Left lung (tissue), 4 donors: ENCODE measurements at regions not wholly inside any gene's neighbourhood (a gene's known extent, or its start where the extent isn't known, plus 50 kb on each side); places are given as distances from the start of the nearest gene placed in this dataset.

Source experiments
- ATAC-seq: fragments of 200-7000 bp; cut with Tn5 transposase; one replicate; pipeline ENCODE4 v1.9.1; 2020; ENCODE audit warnings: moderate library complexity
- DNase-seq, 4 donors: peaks; one replicate each; pipeline ENCODE4 v3.0.0-alpha.2; 2013 to 2020
- H3K27ac ChIP-seq, 2 donors: fragments of 200-600 bp; sonication (generic) in 1 of 2; one replicate each; pipeline versions ENCODE4 v1.5.0 to v1.8.0; 2020 to 2021
- H3K27me3 ChIP-seq, 2 donors: fragments of 200-600 bp; sonication (generic) in 1 of 2; one replicate each; pipeline versions ENCODE4 v1.5.0 to v1.8.0; 2020 to 2021
- H3K36me3 ChIP-seq, 2 donors: fragments of 200-600 bp; sonication (generic) in 1 of 2; one replicate each; pipeline versions ENCODE4 v1.5.0 to v1.8.0; 2020 to 2021
- H3K4me1 ChIP-seq, 2 donors: fragments of 200-600 bp; one replicate each; pipeline ENCODE4 v1.8.0; 2021
- H3K4me3 ChIP-seq, 2 donors: fragments of 200-600 bp; sonication (generic) in 1 of 2; one replicate each; pipeline versions ENCODE4 v1.5.0 to v1.8.0; 2020 to 2021; ENCODE audit warnings: mild to moderate bottlenecking in 1 of 2
- H3K9me3 ChIP-seq, 2 donors: fragments of 200-600 bp; sonication (generic) in 1 of 2; one replicate each; pipeline versions ENCODE4 v1.5.0 to v1.8.0; 2020 to 2021
- intact Hi-C, 2 donors: fragments of 100-400 bp; cut with DNase I; formaldehyde crosslinking; loops; one replicate each; pipeline versions ENCODE4 v1.11.2 to v1.14.2; 2022
- TF ChIP-seq, protein P1 (sequence below), 2 donors: fragments of 200-600 bp; sonication (generic) in 1 of 2; IDR thresholded peaks; one replicate each; pipeline versions ENCODE4 v1.5.0 to v1.8.0; 2021; ENCODE audit warnings: antibody characterized with exemption in 2 of 2
- donor health status: DM: no; HTN: yes; CAD: no.
- donor health status: DM: no; HTN: no; CAD: no.

DNA sequence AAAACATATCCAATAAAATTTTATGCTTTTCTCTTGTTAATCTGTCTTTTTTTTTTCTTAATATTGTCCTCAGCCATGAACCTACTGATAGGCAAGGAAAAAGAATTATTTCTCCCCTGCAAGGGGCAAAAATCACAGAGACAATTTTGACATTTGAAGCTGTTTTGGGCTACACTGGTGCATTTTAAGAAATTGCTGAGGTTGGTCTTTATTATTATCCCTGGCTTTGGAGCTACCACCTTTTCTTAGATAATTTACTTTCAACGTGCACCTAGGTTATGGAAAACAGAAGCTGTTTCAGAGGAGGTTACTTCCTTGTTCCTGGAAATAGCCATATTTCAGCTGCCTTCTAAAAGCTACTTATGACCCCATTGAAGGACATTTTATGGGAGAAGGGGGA is 195.5 kb upstream of the KYNU start:
- no peak overlapping the region for H3K27ac ChIP-seq
- H3K9me3 ChIP-seq: no peaks in the 10 kb centered on the region
- TF ChIP-seq, protein P1, sequence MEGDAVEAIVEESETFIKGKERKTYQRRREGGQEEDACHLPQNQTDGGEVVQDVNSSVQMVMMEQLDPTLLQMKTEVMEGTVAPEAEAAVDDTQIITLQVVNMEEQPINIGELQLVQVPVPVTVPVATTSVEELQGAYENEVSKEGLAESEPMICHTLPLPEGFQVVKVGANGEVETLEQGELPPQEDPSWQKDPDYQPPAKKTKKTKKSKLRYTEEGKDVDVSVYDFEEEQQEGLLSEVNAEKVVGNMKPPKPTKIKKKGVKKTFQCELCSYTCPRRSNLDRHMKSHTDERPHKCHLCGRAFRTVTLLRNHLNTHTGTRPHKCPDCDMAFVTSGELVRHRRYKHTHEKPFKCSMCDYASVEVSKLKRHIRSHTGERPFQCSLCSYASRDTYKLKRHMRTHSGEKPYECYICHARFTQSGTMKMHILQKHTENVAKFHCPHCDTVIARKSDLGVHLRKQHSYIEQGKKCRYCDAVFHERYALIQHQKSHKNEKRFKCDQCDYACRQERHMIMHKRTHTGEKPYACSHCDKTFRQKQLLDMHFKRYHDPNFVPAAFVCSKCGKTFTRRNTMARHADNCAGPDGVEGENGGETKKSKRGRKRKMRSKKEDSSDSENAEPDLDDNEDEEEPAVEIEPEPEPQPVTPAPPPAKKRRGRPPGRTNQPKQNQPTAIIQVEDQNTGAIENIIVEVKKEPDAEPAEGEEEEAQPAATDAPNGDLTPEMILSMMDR (IDR thresholded peaks at IDR 0.05): no peak
- H3K4me1 ChIP-seq: no peaks in the 10 kb centered on the region
- DNase-seq (no peak), ATAC-seq (no peak)
- H3K27me3 ChIP-seq: no peaks in the 10 kb centered on the region
- H3K36me3 ChIP-seq: no peaks in the 10 kb centered on the region
- no peak overlapping the region for H3K4me3 ChIP-seq
- intact Hi-C loops: loop anchor here in 1 of 2 donors (10.0 kb wide), 1 partner anchor 303 kb away; no protein-coding TSS in a partner anchor

DNA sequence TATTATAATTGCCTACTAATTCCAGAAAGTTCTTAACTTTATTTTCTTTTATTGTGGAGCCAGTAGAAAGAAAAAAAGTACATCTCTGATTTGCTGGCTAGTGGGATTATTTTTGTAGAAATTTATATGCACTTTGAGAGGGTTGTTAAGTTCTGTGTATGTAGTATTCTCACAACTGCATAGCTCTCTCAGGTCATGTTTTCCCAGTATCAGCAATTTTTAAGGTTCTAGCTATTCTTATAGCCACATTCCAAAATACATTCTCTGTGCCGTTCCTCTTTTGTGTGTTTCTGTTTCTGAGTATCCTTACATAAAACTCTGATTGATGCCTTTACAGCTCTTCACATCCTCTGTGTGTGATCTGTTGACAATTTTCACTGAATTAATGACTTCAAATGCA is 199.3 kb upstream of the KYNU start:
- TF ChIP-seq, protein P1 (IDR thresholded peaks at IDR 0.05): no peak
- ATAC-seq (no peak), DNase-seq (no peak)
- Histone ChIP-seq H3K27ac (no peak overlapping the region), H3K36me3 (no peaks in the 10 kb centered on the region), H3K9me3 (no peaks in the 10 kb centered on the region), H3K4me1 (no peaks in the 10 kb centered on the region), H3K27me3 (no peaks in the 10 kb centered on the region), H3K4me3 (no peak overlapping the region)
- intact Hi-C loops: no loop called here

GRCh38 chr2:142675398-142675797 is 202.1 kb upstream of the KYNU start:
- ATAC-seq: no peak

DNA sequence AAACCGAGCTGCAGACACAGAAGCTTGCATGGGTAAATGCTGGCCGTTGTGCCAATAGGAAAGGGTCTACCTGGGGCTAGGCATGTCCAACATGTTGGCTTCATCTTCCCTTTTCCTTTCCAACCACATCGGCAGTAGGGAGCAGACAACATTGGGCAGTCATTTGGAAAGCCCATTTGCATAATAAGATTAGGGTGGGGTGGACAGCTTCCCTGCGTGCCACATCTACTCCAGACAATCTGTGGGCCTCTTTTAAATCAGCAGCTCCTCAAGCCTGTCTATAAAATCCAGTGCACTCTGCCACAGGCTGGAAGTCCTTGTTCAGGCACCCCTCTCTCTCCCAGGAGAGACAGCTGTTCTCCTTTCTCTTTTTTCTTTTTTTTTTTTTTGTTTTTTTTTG is 203.6 kb upstream of the KYNU start:
- ATAC-seq (no peak), DNase-seq (no peak)
- no peaks in the 10 kb centered on the region for H3K27me3 ChIP-seq
- TF ChIP-seq, protein P1 (IDR thresholded peaks at IDR 0.05): no peak
- no peaks in the 10 kb centered on the region for H3K9me3 ChIP-seq
- intact Hi-C loops: no loop called here
- no peak overlapping the region for H3K4me3 ChIP-seq
- no peaks in the 10 kb centered on the region for H3K4me1 ChIP-seq
- no peaks in the 10 kb centered on the region for H3K36me3 ChIP-seq
- H3K27ac ChIP-seq: no peak overlapping the region

More at GRCh38 chr2:142675398-142675797, 202.1 kb upstream of the KYNU start:
- H3K36me3 ChIP-seq: no peaks in the 10 kb centered on the region
- TF ChIP-seq, protein P1 (IDR thresholded peaks at IDR 0.05): no peak
- H3K27me3 ChIP-seq: no peaks in the 10 kb centered on the region
- H3K4me1 ChIP-seq: no peaks in the 10 kb centered on the region
- no peak for DNase-seq
- no peak overlapping the region for H3K4me3 ChIP-seq
- H3K9me3 ChIP-seq: no peaks in the 10 kb centered on the region
- intact Hi-C loops: no loop called here
- H3K27ac ChIP-seq: no peak overlapping the region

DNA sequence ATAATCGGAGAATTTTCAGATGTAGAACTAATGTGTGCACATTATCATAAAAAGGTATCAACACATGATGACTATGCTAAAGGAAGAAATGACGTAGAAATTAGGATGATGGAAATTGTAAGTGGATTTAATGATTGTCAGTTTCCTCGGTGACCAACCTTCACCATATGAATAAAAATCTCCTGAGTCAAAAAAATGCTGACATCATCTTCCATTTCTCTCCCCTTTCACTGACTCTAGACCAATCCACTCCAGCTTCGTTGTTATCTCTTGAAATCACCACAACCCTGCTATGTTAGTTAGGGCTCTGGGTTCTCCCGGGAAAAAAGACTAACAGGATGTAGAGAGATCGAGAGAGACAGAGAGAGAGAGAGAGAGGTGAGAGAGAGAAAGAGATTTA is 204.8 kb upstream of the KYNU start:
- no peaks in the 10 kb centered on the region for H3K4me1 ChIP-seq
- intact Hi-C loops: no loop called here
- H3K27me3 ChIP-seq: no peaks in the 10 kb centered on the region
- no peak for ATAC-seq
- no peaks in the 10 kb centered on the region for H3K36me3 ChIP-seq
- TF ChIP-seq, protein P1 (IDR thresholded peaks at IDR 0.05): no peak
- H3K4me3 ChIP-seq: no peak overlapping the region
- no peak for DNase-seq
- no peak overlapping the region for H3K27ac ChIP-seq
- H3K9me3 ChIP-seq: no peaks in the 10 kb centered on the region
